Lung (tissue), 11 donors: ENCODE measurements at regions not wholly inside any gene's neighbourhood (a gene's known extent, or its start where the extent isn't known, plus 50 kb on each side); places are given as distances from the start of the nearest gene placed in this dataset.

Experiments used
- ATAC-seq: fragments of 200-7000 bp; cut with Tn5 transposase; one replicate; pipeline ENCODE4 v1.9.1; 2020; ENCODE audit warnings: moderate number of reproducible peaks; ENCODE audit not compliant: insufficient read depth, low FRiP score
- DNase-seq, 3 donors: peaks; one replicate each; pipeline ENCODE4 v3.0.0-alpha.2; 2013 to 2017
- H3K27ac ChIP-seq, 2 donors: one replicate each; pipeline ENCODE4 v1.5.1; 2013; ENCODE audit warnings: mild to moderate bottlenecking in 2 of 2, moderate library complexity in 2 of 2, control low read depth in 1 of 2, inconsistent platforms in 1 of 2, low read depth in 1 of 2, low read length in 1 of 2
- H3K27me3 ChIP-seq, 3 donors: one replicate each; pipeline ENCODE4 v1.5.1; 2013; ENCODE audit warnings: low read length in 2 of 3; ENCODE audit not compliant: control insufficient read depth in 3 of 3, insufficient read depth in 3 of 3
- H3K36me3 ChIP-seq, 4 donors: one replicate each; pipeline ENCODE4 v1.5.1; 2013; ENCODE audit warnings: low read length in 4 of 4, mild to moderate bottlenecking in 1 of 4, moderate library complexity in 1 of 4; ENCODE audit not compliant: control insufficient read depth in 4 of 4, insufficient read depth in 4 of 4
- H3K4me1 ChIP-seq, 5 donors: one replicate each; pipeline ENCODE4 v1.5.1; 2013; ENCODE audit warnings: low read length in 5 of 5, mild to moderate bottlenecking in 2 of 5, moderate library complexity in 1 of 5; ENCODE audit not compliant: control insufficient read depth in 5 of 5, insufficient read depth in 5 of 5
- H3K4me3 ChIP-seq: one replicate; pipeline ENCODE4 v1.5.1; 2013; ENCODE audit warnings: mild to moderate bottlenecking, control low read depth, moderate library complexity
- H3K9ac ChIP-seq, 2 donors: one replicate each; pipeline ENCODE4 v1.5.1; 2013; ENCODE audit warnings: low read length in 2 of 2, control low read depth in 1 of 2; ENCODE audit not compliant: insufficient read depth in 1 of 2
- H3K9me3 ChIP-seq, 4 donors: one replicate each; pipeline ENCODE4 v1.5.1; 2013; ENCODE audit warnings: low read length in 3 of 4, mild to moderate bottlenecking in 1 of 4, moderate library complexity in 1 of 4; ENCODE audit not compliant: control insufficient read depth in 4 of 4, insufficient read depth in 3 of 4
- CTCF ChIP-seq: IDR thresholded peaks from 2 replicates; pipeline ENCODE4 v1.5.1; 2012; ENCODE audit warnings: mild to moderate bottlenecking; ENCODE audit errors: control extremely low read depth, extremely low read depth
- WGBS, 2 donors: extraction: QIAGEN DNeasy Blood & Tissue Kit; methylation state at CpG; one replicate each; pipeline ENCODE4 v1.1.7; 2013; 5-methylcytosine and 5-hydroxymethylcytosine counted together
- donor health status: control.
- donor health status: control.
- donor health status: Bipolar disorder and iron deficiency.
- donor health status: healthy.
- donor health status: DM: yes; HTN: yes; CAD: no.

- Histone ChIP-seq H3K27me3 (no peaks in the 10 kb centered on the region), H3K27ac (no peak overlapping the region), H3K4me1 (no peaks in the 10 kb centered on the region), H3K36me3 (no peaks in the 10 kb centered on the region), H3K9ac (no peak overlapping the region), H3K9me3 (no peaks in the 10 kb centered on the region), H3K4me3 (no peak overlapping the region)
- TF ChIP-seq CTCF = no peak
- 67 to 89% methylated on average over 3 of the region's 3 CpGs for WGBS, 2 donors
- ATAC-seq = no peak
- no peak for DNase-seq
These were observed 208.2 kb upstream of the INHBA start for GRCh38 chr7:41910940-41911600.

GRCh38 chr7:41907444-41907843 is 204.6 kb upstream of the INHBA start:
- ATAC-seq (no peak), DNase-seq (no peak)
- peaks cover 0 to 4% (median 0%) of the 10 kb centered on the region in 4 donors for H3K9me3 ChIP-seq

GRCh38 chr7:41900532-41900931 is 197.6 kb upstream of the INHBA start:
- H3K27me3 ChIP-seq = no peaks in the 10 kb centered on the region
- H3K9ac ChIP-seq = no peak overlapping the region
- WGBS, 2 donors = 73 to 87% methylated on average over 2 of the region's 2 CpGs
- TF ChIP-seq CTCF = no peak
- no peaks in the 10 kb centered on the region for H3K4me1 ChIP-seq
- ATAC-seq (no peak), DNase-seq (no peak)
- H3K9me3 ChIP-seq = peaks cover 0 to 4% (median 0%) of the 10 kb centered on the region in 4 donors
- H3K27ac ChIP-seq = no peak overlapping the region
- H3K4me3 ChIP-seq = no peak overlapping the region
- no peaks in the 10 kb centered on the region for H3K36me3 ChIP-seq

More at GRCh38 chr7:41907444-41907843, 204.6 kb upstream of the INHBA start:
- Histone ChIP-seq H3K4me3 (no peak overlapping the region), H3K27me3 (no peaks in the 10 kb centered on the region), H3K4me1 (no peaks in the 10 kb centered on the region), H3K27ac (no peak overlapping the region), H3K9ac (no peak overlapping the region), H3K36me3 (no peaks in the 10 kb centered on the region)
- TF ChIP-seq CTCF = no peak
